Trophoblast cell (in vitro differentiated cells and primary cell): ENCODE measurements at regions not wholly inside any gene's neighbourhood (a gene's known extent, or its start where the extent isn't known, plus 50 kb on each side); places are given as distances from the start of the nearest gene placed in this dataset.
A peak's percentile ranks its signal among the peaks of the same experiment; 100 is the strongest.

Experiments
- DNase-seq, 2 donors: peaks; one replicate each; pipeline ENCODE4 v3.0.0-alpha.2; 2016
- H2AFZ ChIP-seq: 2 replicates; pipeline ENCODE4 v1.6.1; 2013; ENCODE audit warnings: low read length, moderate library complexity, mild to moderate bottlenecking; ENCODE audit not compliant: insufficient read depth, poor library complexity
- H2AK5ac ChIP-seq: 2 replicates; pipeline ENCODE4 v1.6.1; 2013; ENCODE audit warnings: mild to moderate bottlenecking, low read length
- H2BK120ac ChIP-seq: 2 replicates; pipeline ENCODE4 v1.6.1; 2013; ENCODE audit warnings: low read length, mild to moderate bottlenecking, moderate library complexity; ENCODE audit not compliant: insufficient read depth, poor library complexity
- H2BK12ac ChIP-seq: 2 replicates; pipeline ENCODE4 v1.6.1; 2013; ENCODE audit warnings: mild to moderate bottlenecking, low read length, moderate library complexity
- H2BK5ac ChIP-seq: 2 replicates; pipeline ENCODE4 v1.6.1; 2013; ENCODE audit warnings: low read length, low read depth, moderate library complexity, mild to moderate bottlenecking; ENCODE audit not compliant: poor library complexity
- H3K14ac ChIP-seq: 2 replicates; pipeline ENCODE4 v1.6.1; 2013; ENCODE audit warnings: mild to moderate bottlenecking, low read length
- H3K18ac ChIP-seq: 2 replicates; pipeline ENCODE4 v1.6.1; 2013; ENCODE audit warnings: mild to moderate bottlenecking, low read length
- H3K23ac ChIP-seq: 2 replicates; pipeline ENCODE4 v1.6.1; 2013; ENCODE audit warnings: low read length
- H3K27ac ChIP-seq: 2 replicates; pipeline ENCODE4 v1.5.1; 2013; ENCODE audit warnings: low read depth, mild to moderate bottlenecking, inconsistent platforms, low read length, moderate library complexity
- H3K27me3 ChIP-seq: 2 replicates; pipeline ENCODE4 v1.6.1; 2013; ENCODE audit warnings: inconsistent platforms, mild to moderate bottlenecking, low read length, moderate library complexity; ENCODE audit not compliant: insufficient read depth
- H3K36me3 ChIP-seq, 2 experiments: 1 replicate in 1 of 2; 2 replicates in 1 of 2; pipeline ENCODE4 v1.6.1; 2013; ENCODE audit warnings: low read length in 2 of 2, mild to moderate bottlenecking in 2 of 2, moderate library complexity in 1 of 2; ENCODE audit not compliant: insufficient read depth in 2 of 2, control insufficient read depth in 1 of 2
- H3K4ac ChIP-seq: 2 replicates; pipeline ENCODE4 v1.6.1; 2013; ENCODE audit warnings: low read depth, mild to moderate bottlenecking, low read length, moderate library complexity
- H3K4me1 ChIP-seq, 2 experiments: 1 replicate in 1 of 2; 2 replicates in 1 of 2; pipeline ENCODE4 v1.6.1; 2013; ENCODE audit warnings: low read length in 2 of 2, mild to moderate bottlenecking in 2 of 2, moderate library complexity in 1 of 2; ENCODE audit not compliant: insufficient read depth in 2 of 2, control insufficient read depth in 1 of 2
- H3K4me2 ChIP-seq: 2 replicates; pipeline ENCODE4 v1.6.1; 2013; ENCODE audit warnings: inconsistent platforms, mild to moderate bottlenecking, low read length, moderate library complexity
- H3K4me3 ChIP-seq: 2 replicates; pipeline ENCODE4 v1.5.1; 2013; ENCODE audit warnings: mild to moderate bottlenecking, low read depth, low read length, inconsistent platforms
- H3K79me1 ChIP-seq: one replicate; pipeline ENCODE4 v1.6.1; 2013; ENCODE audit warnings: low read length
- H3K79me2 ChIP-seq: 2 replicates; pipeline ENCODE4 v1.6.1; 2013; ENCODE audit warnings: low read length, mild to moderate bottlenecking; ENCODE audit not compliant: control insufficient read depth, insufficient read depth, poor library complexity
- H3K9ac ChIP-seq: 2 replicates; pipeline ENCODE4 v1.6.1; 2013; ENCODE audit warnings: mild to moderate bottlenecking, low read length
- H3K9me3 ChIP-seq: 2 replicates; pipeline ENCODE4 v1.6.1; 2013; ENCODE audit warnings: low read depth, mild to moderate bottlenecking, control low read depth, inconsistent platforms, low read length; ENCODE audit not compliant: insufficient read depth
- H4K12ac ChIP-seq: 2 replicates; pipeline ENCODE4 v1.6.1; 2013; ENCODE audit warnings: low read depth, mild to moderate bottlenecking, low read length, moderate library complexity
- H4K8ac ChIP-seq: 2 replicates; pipeline ENCODE4 v1.6.1; 2013; ENCODE audit warnings: low read depth, mild to moderate bottlenecking, low read length, moderate library complexity
- H4K91ac ChIP-seq: one replicate; pipeline ENCODE4 v1.6.1; 2013; ENCODE audit warnings: low read depth, mild to moderate bottlenecking, low read length, moderate library complexity
- WGBS: extraction: QIAGEN DNeasy Blood & Tissue Kit; methylation state at CpG from one replicate; pipeline ENCODE4 v1.1.7; 2013; ENCODE audit warnings: missing lambda C conversion rate; ENCODE audit not compliant: insufficient read length, insufficient coverage; ENCODE audit errors: extremely low coverage; 5-methylcytosine and 5-hydroxymethylcytosine counted together

- Histone ChIP-seq H3K9ac (peak overlapping the region; percentile 45), H3K79me2 (no peaks in the 10 kb centered on the region), H3K4me1 (no peaks in the 10 kb centered on the region), H4K12ac (no peak overlapping the region), H3K27ac (no peak overlapping the region), H3K27me3 (no peaks in the 10 kb centered on the region), H2BK5ac (no peak overlapping the region), H3K4me2 (no peak overlapping the region), H3K4ac (no peak overlapping the region), H2BK12ac (no peak overlapping the region), H2AFZ (no peak overlapping the region), H3K9me3 (no peaks in the 10 kb centered on the region), H3K36me3 (no peaks in the 10 kb centered on the region), H2BK120ac (no peak overlapping the region), H4K8ac (no peak overlapping the region), H3K23ac (no peak overlapping the region), H3K14ac (no peak overlapping the region), H4K91ac (no peak overlapping the region), H3K18ac (no peak overlapping the region), H3K79me1 (no peaks in the 10 kb centered on the region), H2AK5ac (no peak overlapping the region), H3K4me3 (no peak overlapping the region)
- WGBS, result no CpG with 5 or more reads among the region's 4 CpGs
- no peak for DNase-seq
Observed at GRCh38 chr14:22463763-22464173, 125.3 kb downstream of the DAD1 start.

GRCh38 chr14:22462923-22463322, 126.1 kb downstream of the DAD1 start:
- no peak overlapping the region for H3K27ac ChIP-seq
- no peaks in the 10 kb centered on the region for H3K9me3 ChIP-seq
- H3K4me1 ChIP-seq, result no peaks in the 10 kb centered on the region
- H3K79me2 ChIP-seq, result no peaks in the 10 kb centered on the region
- no peak overlapping the region for H4K8ac ChIP-seq
- no peak overlapping the region for H2BK12ac ChIP-seq
- no peak overlapping the region for H3K18ac ChIP-seq
- no peaks in the 10 kb centered on the region for H3K79me1 ChIP-seq
- no peak overlapping the region for H3K4ac ChIP-seq
- no peak overlapping the region for H4K91ac ChIP-seq
- H3K4me2 ChIP-seq, result no peak overlapping the region
- no peak overlapping the region for H3K14ac ChIP-seq
- no CpG with 5 or more reads among the region's 4 CpGs for WGBS
- no peak overlapping the region for H3K23ac ChIP-seq
- H2AK5ac ChIP-seq, result no peak overlapping the region
- H4K12ac ChIP-seq, result no peak overlapping the region
- H3K36me3 ChIP-seq, result no peaks in the 10 kb centered on the region
- H2AFZ ChIP-seq, result no peak overlapping the region
- no peak overlapping the region for H2BK120ac ChIP-seq
- DNase-seq, result peak in 1 of 2 donors; percentile 14
- H3K9ac ChIP-seq, result no peak overlapping the region
- no peaks in the 10 kb centered on the region for H3K27me3 ChIP-seq
- no peak overlapping the region for H2BK5ac ChIP-seq
- H3K4me3 ChIP-seq, result no peak overlapping the region

GRCh38 chr14:22460461-22461195, 128.4 kb downstream of the DAD1 start:
- no peak overlapping the region for H3K14ac ChIP-seq
- H3K36me3 ChIP-seq, result no peaks in the 10 kb centered on the region
- no peaks in the 10 kb centered on the region for H3K79me1 ChIP-seq
- no peaks in the 10 kb centered on the region for H3K4me1 ChIP-seq
- no peak overlapping the region for H3K23ac ChIP-seq
- H3K9me3 ChIP-seq, result no peaks in the 10 kb centered on the region
- no peak overlapping the region for H3K4me2 ChIP-seq
- H3K79me2 ChIP-seq, result no peaks in the 10 kb centered on the region
- H2BK120ac ChIP-seq, result no peak overlapping the region
- no peak overlapping the region for H2AFZ ChIP-seq
- H2AK5ac ChIP-seq, result no peak overlapping the region
- DNase-seq, result no peak
- H3K9ac ChIP-seq, result no peak overlapping the region
- H4K91ac ChIP-seq, result no peak overlapping the region
- no peak overlapping the region for H3K4ac ChIP-seq
- no peak overlapping the region for H4K8ac ChIP-seq
- no peak overlapping the region for H4K12ac ChIP-seq
- H3K27ac ChIP-seq, result no peak overlapping the region
- H3K27me3 ChIP-seq, result no peaks in the 10 kb centered on the region
- H3K18ac ChIP-seq, result no peak overlapping the region
- WGBS, result no CpG with 5 or more reads among the region's 4 CpGs
- no peak overlapping the region for H2BK5ac ChIP-seq
- H2BK12ac ChIP-seq, result no peak overlapping the region
- H3K4me3 ChIP-seq, result no peak overlapping the region

- no peaks in the 10 kb centered on the region for H3K79me2 ChIP-seq
- H3K79me1 ChIP-seq, result no peaks in the 10 kb centered on the region
- no CpG with 5 or more reads among the region's 2 CpGs for WGBS
- no peaks in the 10 kb centered on the region for H3K9me3 ChIP-seq
- H2AK5ac ChIP-seq, result no peak overlapping the region
- no peak overlapping the region for H4K8ac ChIP-seq
- no peak for DNase-seq
- no peak overlapping the region for H3K23ac ChIP-seq
- no peak overlapping the region for H2BK120ac ChIP-seq
- no peaks in the 10 kb centered on the region for H3K4me1 ChIP-seq
- no peak overlapping the region for H3K4ac ChIP-seq
- H2BK5ac ChIP-seq, result no peak overlapping the region
- H3K4me3 ChIP-seq, result no peak overlapping the region
- no peaks in the 10 kb centered on the region for H3K36me3 ChIP-seq
- H3K4me2 ChIP-seq, result no peak overlapping the region
- H2AFZ ChIP-seq, result no peak overlapping the region
- H4K12ac ChIP-seq, result no peak overlapping the region
- no peak overlapping the region for H3K14ac ChIP-seq
- H3K27me3 ChIP-seq, result no peaks in the 10 kb centered on the region
- no peak overlapping the region for H3K18ac ChIP-seq
- no peak overlapping the region for H3K27ac ChIP-seq
- no peak overlapping the region for H3K9ac ChIP-seq
- H2BK12ac ChIP-seq, result no peak overlapping the region
- no peak overlapping the region for H4K91ac ChIP-seq
Observed at GRCh38 chr14:22458737-22459136, 130.3 kb downstream of the DAD1 start.
